Cardiac muscle cell (in vitro differentiated cells and primary cell): ENCODE measurements at regions not wholly inside any gene's neighbourhood (a gene's known extent, or its start where the extent isn't known, plus 50 kb on each side); places are given as distances from the start of the nearest gene placed in this dataset.

Experiments used
- DNase-seq, 2 donors: peaks; one replicate each; pipeline versions ENCODE4 v3.0.0 to v3.0.0-alpha.2; 2010 to 2017; ENCODE audit warnings: low read depth in 1 of 2, low spot score in 1 of 2
- H3K27ac ChIP-seq: fragments of 200-600 bp; sonication (generic); 2 replicates; pipeline ENCODE4 v1.5.1; 2016
- H3K27me3 ChIP-seq: fragments of 200-600 bp; sonication (generic); 2 replicates; pipeline ENCODE4 v1.6.0; 2016; ENCODE audit warnings: control low read depth
- H3K36me3 ChIP-seq: fragments of 200-600 bp; sonication (generic); 2 replicates; pipeline ENCODE4 v1.5.1; 2016; ENCODE audit warnings: control low read depth
- H3K4me1 ChIP-seq: fragments of 200-600 bp; sonication (generic); 2 replicates; pipeline ENCODE4 v1.8.1; 2017; ENCODE audit warnings: low read depth, mild to moderate bottlenecking, mixed run types
- H3K4me3 ChIP-seq: fragments of 200-600 bp; sonication (generic); 2 replicates; pipeline ENCODE4 v1.5.1; 2016; ENCODE audit warnings: mild to moderate bottlenecking
- H3K9me3 ChIP-seq: fragments of 200-600 bp; sonication (generic); 2 replicates; pipeline ENCODE4 v1.5.1; 2017; ENCODE audit warnings: low read depth, mild to moderate bottlenecking, control low read depth
- CTCF ChIP-seq: IDR thresholded peaks from 2 replicates; pipeline ENCODE4 v1.5.1; 2012; ENCODE audit warnings: low read depth, mild to moderate bottlenecking, low read length

DNA sequence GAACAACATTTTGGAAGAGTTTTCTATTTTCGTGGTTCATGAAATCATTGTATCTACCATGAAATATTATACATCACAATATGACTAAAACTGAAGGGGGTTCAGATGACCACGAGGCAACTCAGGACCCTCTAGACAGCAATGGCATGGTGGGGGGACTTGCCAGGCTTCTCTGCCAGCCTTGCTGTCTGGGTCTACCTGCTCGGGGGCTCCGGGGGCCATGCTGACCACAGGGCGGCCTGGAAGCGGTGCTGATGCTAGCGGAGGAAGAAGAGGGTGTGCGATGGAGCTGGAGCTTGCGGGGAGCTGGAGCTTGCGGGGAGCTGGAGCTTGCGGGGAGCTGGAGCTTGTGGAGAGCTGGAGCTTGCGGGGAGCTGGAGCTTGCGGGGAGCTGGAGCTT lies 89.2 kb upstream of the IRX4 start:
- H3K36me3 ChIP-seq, result no peaks in the 10 kb centered on the region
- no peak for TF ChIP-seq CTCF
- peaks cover 8% of the 10 kb centered on the region for H3K27me3 ChIP-seq
- H3K27ac ChIP-seq, result no peak overlapping the region
- no peak for DNase-seq
- no peaks in the 10 kb centered on the region for H3K9me3 ChIP-seq
- no peak overlapping the region for H3K4me3 ChIP-seq
- H3K4me1 ChIP-seq, result no peaks in the 10 kb centered on the region

GRCh38 chr5:1967736-1968135 lies 85.0 kb upstream of the IRX4 start:
- no peaks in the 10 kb centered on the region for H3K27me3 ChIP-seq
- no peaks in the 10 kb centered on the region for H3K36me3 ChIP-seq
- no peaks in the 10 kb centered on the region for H3K9me3 ChIP-seq
- no peak for DNase-seq
- H3K27ac ChIP-seq, result no peak overlapping the region
- no peaks in the 10 kb centered on the region for H3K4me1 ChIP-seq
- no peak overlapping the region for H3K4me3 ChIP-seq
- TF ChIP-seq CTCF, result no peak

DNA sequence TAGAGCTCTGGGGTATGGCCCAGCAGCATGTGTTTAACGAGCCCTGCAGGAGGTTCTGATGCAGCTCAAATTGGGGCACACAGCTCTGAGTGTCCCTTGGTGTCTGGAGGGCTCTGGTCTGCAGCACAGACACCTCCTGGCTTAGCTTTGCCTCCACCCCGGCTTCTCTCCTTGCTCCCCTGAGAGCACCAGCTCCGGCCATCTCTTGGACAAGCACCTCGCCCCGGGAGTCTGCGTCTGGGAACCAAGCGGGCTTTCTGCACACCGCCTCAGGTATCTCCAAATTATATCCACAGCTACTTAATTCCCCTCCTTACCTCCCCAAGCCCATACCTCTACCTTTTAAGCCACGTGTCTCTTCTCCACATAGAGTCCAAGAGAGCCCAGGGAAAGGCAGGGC lies 83.7 kb upstream of the IRX4 start:
- no peaks in the 10 kb centered on the region for H3K36me3 ChIP-seq
- H3K4me3 ChIP-seq, result no peak overlapping the region
- DNase-seq, result no peak
- TF ChIP-seq CTCF, result no peak
- no peaks in the 10 kb centered on the region for H3K27me3 ChIP-seq
- no peak overlapping the region for H3K27ac ChIP-seq
- H3K4me1 ChIP-seq, result no peaks in the 10 kb centered on the region
- H3K9me3 ChIP-seq, result no peaks in the 10 kb centered on the region

GRCh38 chr5:1965925-1966324 lies 83.2 kb upstream of the IRX4 start:
- Histone ChIP-seq H3K9me3 (no peaks in the 10 kb centered on the region), H3K4me3 (no peak overlapping the region)

DNA sequence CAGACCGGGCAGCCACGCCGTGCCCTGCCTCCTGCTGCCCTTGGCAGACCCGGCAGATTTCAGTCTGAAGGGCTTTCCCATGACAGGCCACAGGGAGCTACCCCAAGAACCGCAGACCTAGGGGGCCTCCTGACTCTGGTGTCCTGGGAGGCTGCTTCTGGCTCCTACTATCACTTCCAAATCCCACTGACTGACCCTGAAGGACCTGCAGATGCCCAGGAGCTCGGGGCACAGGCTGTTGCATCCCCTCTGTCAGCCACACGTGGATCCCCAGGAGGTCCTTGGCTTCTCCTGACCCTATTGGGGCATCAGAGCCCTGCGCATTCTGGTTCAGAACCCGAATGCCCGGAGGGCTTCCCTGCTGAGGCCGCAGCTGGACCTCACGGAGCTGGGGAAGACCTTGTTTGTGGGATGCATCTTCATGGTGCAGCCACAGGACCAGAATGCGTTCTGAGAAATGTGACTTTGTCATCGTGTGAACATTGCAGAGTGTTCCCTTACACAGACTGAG lies 81.3 kb upstream of the IRX4 start:
- Histone ChIP-seq H3K9me3 (no peaks in the 10 kb centered on the region), H3K4me3 (no peak overlapping the region), H3K27ac (no peak overlapping the region), H3K36me3 (no peaks in the 10 kb centered on the region), H3K27me3 (no peaks in the 10 kb centered on the region), H3K4me1 (no peaks in the 10 kb centered on the region)
- TF ChIP-seq CTCF, result no peak
- no peak for DNase-seq

More at GRCh38 chr5:1965925-1966324, 83.2 kb upstream of the IRX4 start:
- no peak overlapping the region for H3K27ac ChIP-seq
- no peak for DNase-seq
- TF ChIP-seq CTCF, result no peak
- no peaks in the 10 kb centered on the region for H3K27me3 ChIP-seq
- no peaks in the 10 kb centered on the region for H3K4me1 ChIP-seq
- no peaks in the 10 kb centered on the region for H3K36me3 ChIP-seq

- Histone ChIP-seq H3K27me3 (no peaks in the 10 kb centered on the region), H3K9me3 (no peaks in the 10 kb centered on the region), H3K36me3 (no peaks in the 10 kb centered on the region), H3K4me1 (no peaks in the 10 kb centered on the region), H3K4me3 (no peak overlapping the region), H3K27ac (no peak overlapping the region)
- TF ChIP-seq CTCF, result no peak
- no peak for DNase-seq
Measured at GRCh38 chr5:1963358-1963757, 80.6 kb upstream of the IRX4 start.
